ENCODE measurements at regions not wholly inside any gene's neighbourhood (a gene's known extent, or its start where the extent isn't known, plus 50 kb on each side); places are given as distances from the start of the nearest gene placed in this dataset.

DNA sequence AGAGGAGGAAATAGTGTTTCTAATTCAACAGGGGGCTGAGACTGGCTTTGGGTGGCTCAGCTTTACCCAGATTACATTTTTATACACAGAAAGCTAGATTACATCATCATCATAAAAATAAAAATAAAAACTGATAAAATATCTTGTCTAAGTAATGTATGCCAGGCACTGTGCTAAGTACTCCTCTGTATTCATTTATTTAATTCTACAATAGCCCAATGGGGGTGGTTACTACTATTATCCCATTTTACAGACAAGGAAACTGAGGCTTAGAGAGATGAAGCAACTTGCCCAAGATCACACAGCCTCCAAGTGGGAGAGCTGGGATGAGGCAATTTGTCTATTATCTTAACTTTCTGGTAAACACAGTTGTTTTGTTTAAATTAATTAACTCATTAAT is 62.3 kb upstream of the ECE1 start:
- H3K56ac ChIP-seq (ENCODE audit: extremely low read depth, insufficient read depth, low read length), result no peak overlapping the region
- ChIA-PET POLR2A (ENCODE audit: unreplicated experiment) (no interaction called here), CTCF (interaction anchor here (0.6 to 1.4 kb wide), 3 partner anchors 83 to 262 kb away, joined by 3 to 5 read pairs (median 3); no protein-coding TSS in a partner anchor)
- intact Hi-C loops (cut with micrococcal nuclease) (no loop called here), in situ Hi-C loops (cut with MboI; ENCODE audit: low sequenced_read_pairs) (loop anchor here (25.0 kb wide), 1 partner anchor 665 kb away; no protein-coding TSS in a partner anchor), dilution Hi-C loops (cut with HindIII; ENCODE audit: low sequenced_read_pairs, unreplicated experiment) (no loop called here)
- no peak overlapping the region for H2BK15ac ChIP-seq (ENCODE audit: low read depth, low read length)
- no peak overlapping the region for H2BK20ac ChIP-seq (ENCODE audit: low read depth, low read length)
- no peak overlapping the region for H3K9ac ChIP-seq (ENCODE audit: low read depth, low read length)
- H4K20me1 ChIP-seq (ENCODE audit: insufficient read depth, low read length), result no peaks in the 10 kb centered on the region
- H3K4me1 ChIP-seq (ENCODE audit: control insufficient read depth, insufficient read depth, low read length), result no peaks in the 10 kb centered on the region
- peaks cover 4% of the 10 kb centered on the region for H3K27me3 ChIP-seq (ENCODE audit: control insufficient read depth, insufficient read depth, low read length)
- H3K4me3 ChIP-seq (ENCODE audit: insufficient read depth, low read depth, low read length), result no peak overlapping the region
- no peak overlapping the region for H4K5ac ChIP-seq (ENCODE audit: low read depth, low read length)
- H3K9me3 ChIP-seq (ENCODE audit: control insufficient read depth, insufficient read depth, low read length), result no peaks in the 10 kb centered on the region
- DNase-seq (no peak), ATAC-seq (ENCODE audit: low read depth) (no peak)
- H4K8ac ChIP-seq (ENCODE audit: low read depth in 2 of 2, low read length in 2 of 2), result no peak overlapping the region
- no peak overlapping the region for H3K4ac ChIP-seq (ENCODE audit: low read depth, low read length)
- H3K18ac ChIP-seq (ENCODE audit: low read depth, low read length), result no peak overlapping the region
- no TSS peak for BruUV-seq (replicated peaks)
- H3K23ac ChIP-seq (ENCODE audit: low read depth, low read length), result no peak overlapping the region
- no peak overlapping the region for H2BK5ac ChIP-seq (ENCODE audit: low read depth, low read length, poor library complexity, severe bottlenecking)
- no peak overlapping the region for H2AK9ac ChIP-seq (replicated peaks; ENCODE audit: low read depth, low read length, poor library complexity)
- no peak overlapping the region for H3K27ac ChIP-seq (ENCODE audit: insufficient read depth, low read length)
- no peak overlapping the region for H2BK120ac ChIP-seq (ENCODE audit: low read depth, low read length)
- H2AFZ ChIP-seq (replicated peaks; ENCODE audit: low read length, poor library complexity), result no peak overlapping the region
- no peak overlapping the region for H3K14ac ChIP-seq (replicated peaks; ENCODE audit: low read depth, low read length)
- H2AK5ac ChIP-seq (ENCODE audit: low read depth, low read length), result no peak overlapping the region
- H4K91ac ChIP-seq (ENCODE audit: insufficient read depth, low read depth, low read length), result no peak overlapping the region
- H3K4me2 ChIP-seq (ENCODE audit: low read depth, low read length), result no peak overlapping the region
- H3K79me1 ChIP-seq (ENCODE audit: low read depth in 1 of 2, low read length in 2 of 2), result no peaks in the 10 kb centered on the region
- H3K9me1 ChIP-seq (ENCODE audit: insufficient read depth, low read length), result no peaks in the 10 kb centered on the region
- no peaks in the 10 kb centered on the region for H3K36me3 ChIP-seq (ENCODE audit: control insufficient read depth, insufficient read depth, low read length)
- TF ChIP-seq, protein P1, sequence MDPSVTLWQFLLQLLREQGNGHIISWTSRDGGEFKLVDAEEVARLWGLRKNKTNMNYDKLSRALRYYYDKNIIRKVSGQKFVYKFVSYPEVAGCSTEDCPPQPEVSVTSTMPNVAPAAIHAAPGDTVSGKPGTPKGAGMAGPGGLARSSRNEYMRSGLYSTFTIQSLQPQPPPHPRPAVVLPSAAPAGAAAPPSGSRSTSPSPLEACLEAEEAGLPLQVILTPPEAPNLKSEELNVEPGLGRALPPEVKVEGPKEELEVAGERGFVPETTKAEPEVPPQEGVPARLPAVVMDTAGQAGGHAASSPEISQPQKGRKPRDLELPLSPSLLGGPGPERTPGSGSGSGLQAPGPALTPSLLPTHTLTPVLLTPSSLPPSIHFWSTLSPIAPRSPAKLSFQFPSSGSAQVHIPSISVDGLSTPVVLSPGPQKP (IDR thresholded peaks at IDR 0.05; ENCODE audit: borderline replicate concordance, low read depth, low read length), result no peak
- no peak for TF ChIP-seq CHD1 (IDR thresholded peaks at IDR 0.05; ENCODE audit: low read depth, low read length)
- TF ChIP-seq CEBPB (IDR thresholded peaks at IDR 0.05; ENCODE audit: low read depth, low read length), result no peak
- TF ChIP-seq FOS (IDR thresholded peaks at IDR 0.05; ENCODE audit: low read depth, low read length), result no peak
- no peak for TF ChIP-seq NFE2L2 (IDR thresholded peaks at IDR 0.05; ENCODE audit: low read depth, low read length)
- no peak for TF ChIP-seq RFX5 (IDR thresholded peaks at IDR 0.05; ENCODE audit: low read depth, low read length)
- TF ChIP-seq USF2 (IDR thresholded peaks at IDR 0.05; ENCODE audit: low read depth, low read length), result no peak

All from IMR-90 (cell line).